ENCODE measurements at regions not wholly inside any gene's neighbourhood (a gene's known extent, or its start where the extent isn't known, plus 50 kb on each side); places are given as distances from the start of the nearest gene placed in this dataset.
A peak's percentile ranks its signal among the peaks of the same experiment; 100 is the strongest.
"Not testable (repeated sequence)": the region's sequence is repeated elsewhere in the genome, so short reads cannot be mapped to it uniquely, and the experiment has no call there.

GRCh38 chr5:111993242-111993641, 236.2 kb upstream of the NREP start:
- DNase-seq (ENCODE audit: insufficient read length, low spot score) (no peak), FAIRE-seq (no peak)

- DNase-seq (ENCODE audit: insufficient read length, low spot score): peak; percentile 63
- peak; percentile 96 for FAIRE-seq
Measured at GRCh38 chr5:111984044-111984443, 227.1 kb upstream of the NREP start.

GRCh38 chr5:111983459-111983858, 226.5 kb upstream of the NREP start:
- DNase-seq (ENCODE audit: insufficient read length, low spot score) (no peak), FAIRE-seq (no peak)

- no peak for FAIRE-seq
Measured at GRCh38 chr5:111977436-111977829, 220.4 kb upstream of the NREP start.

GRCh38 chr5:111976705-111977435, 219.9 kb upstream of the NREP start:
- FAIRE-seq (no peak), DNase-seq (ENCODE audit: insufficient read length, low spot score) (no peak)

More at GRCh38 chr5:111977436-111977829, 220.4 kb upstream of the NREP start:
- no peak for DNase-seq (ENCODE audit: insufficient read length, low spot score)

- peak; percentile 67 for FAIRE-seq
- DNase-seq (ENCODE audit: insufficient read length, low spot score): no peak
Measured at GRCh38 chr5:111975133-111975532, 218.1 kb upstream of the NREP start.

GRCh38 chr5:111973961-111974360, 217.0 kb upstream of the NREP start:
- DNase-seq (ENCODE audit: insufficient read length, low spot score) (no peak), FAIRE-seq (no peak)

GRCh38 chr5:111972548-111972947, 215.6 kb upstream of the NREP start:
- DNase-seq (ENCODE audit: insufficient read length, low spot score) (no peak), FAIRE-seq (no peak)

GRCh38 chr5:111972080-111972479, 215.1 kb upstream of the NREP start:
- DNase-seq (ENCODE audit: insufficient read length, low spot score) (no peak), FAIRE-seq (no peak)

- FAIRE-seq (no peak), DNase-seq (ENCODE audit: insufficient read length, low spot score) (no peak)
Measured at GRCh38 chr5:111968459-111968858, 211.5 kb upstream of the NREP start.

GRCh38 chr5:111967463-111967862, 210.5 kb upstream of the NREP start:
- FAIRE-seq: no peak

GRCh38 chr5:111966290-111966689, 209.3 kb upstream of the NREP start:
- no peak for FAIRE-seq
- no peak for DNase-seq (ENCODE audit: insufficient read length, low spot score)

More at GRCh38 chr5:111967463-111967862, 210.5 kb upstream of the NREP start:
- no peak for DNase-seq (ENCODE audit: insufficient read length, low spot score)

- DNase-seq (ENCODE audit: insufficient read length, low spot score): no peak
- no peak for FAIRE-seq
Measured at GRCh38 chr5:111963555-111963954, 206.6 kb upstream of the NREP start.

GRCh38 chr5:111962906-111963305, 205.9 kb upstream of the NREP start:
- no peak for FAIRE-seq

GRCh38 chr5:111961862-111962261, 204.9 kb upstream of the NREP start:
- DNase-seq (ENCODE audit: insufficient read length, low spot score) (no peak), FAIRE-seq (no peak)

More at GRCh38 chr5:111962906-111963305, 205.9 kb upstream of the NREP start:
- DNase-seq (ENCODE audit: insufficient read length, low spot score): no peak

- peak; percentile 10 for DNase-seq (ENCODE audit: insufficient read length, low spot score)
- peak; percentile 36 for FAIRE-seq
Measured at GRCh38 chr5:111960476-111961215, 203.7 kb upstream of the NREP start.

- no peak for DNase-seq (ENCODE audit: insufficient read length, low spot score)
- no peak for FAIRE-seq
Measured at GRCh38 chr5:111958851-111959250, 201.9 kb upstream of the NREP start.

- not testable (repeated sequence) for DNase-seq (ENCODE audit: insufficient read length, low spot score); FAIRE-seq
Measured at GRCh38 chr5:111956765-111957164, 199.8 kb upstream of the NREP start.

- DNase-seq (ENCODE audit: insufficient read length, low spot score) (no peak), FAIRE-seq (no peak)
Measured at GRCh38 chr5:111954516-111955395, 197.8 kb upstream of the NREP start.

GRCh38 chr5:111953351-111954127, 196.5 kb upstream of the NREP start:
- peak; percentile 16 for FAIRE-seq

More at GRCh38 chr5:111953351-111954127, 196.5 kb upstream of the NREP start:
- no peak for DNase-seq (ENCODE audit: insufficient read length, low spot score)

All from HTR-8/SVneo (cell line).